T47D (cell line): ENCODE measurements at regions not wholly inside any gene's neighbourhood (a gene's known extent, or its start where the extent isn't known, plus 50 kb on each side); places are given as distances from the start of the nearest gene placed in this dataset.

Experiments used
- DNase-seq, 2 experiments: peaks; one replicate each; pipeline versions ENCODE4 v3.0.0 to v3.0.0-alpha.2; 2011 to 2012; ENCODE audit warnings: low read depth in 1 of 2, low spot score in 1 of 2
- JUND ChIP-seq: IDR thresholded peaks from 2 replicates; pipeline ENCODE4 v1.6.1; 2012; ENCODE audit warnings: low read depth
- in situ Hi-C: cut with HindIII; loops from 2 replicates; pipeline ENCODE4 v1.10.0; 2016; ENCODE audit warnings: low sequenced_read_pairs, low pct_unique_long_range_greater_than_20kb

- TF ChIP-seq JUND = no peak
- no peak for DNase-seq
- in situ Hi-C loops = no loop called here
These were observed 213.9 kb upstream of the PPP2R2D start for GRCh38 chr10:131686781-131687420.

GRCh38 chr10:131688304-131688703, 212.5 kb upstream of the PPP2R2D start:
- no peak for TF ChIP-seq JUND
- in situ Hi-C loops = no loop called here
- no peak for DNase-seq

- DNase-seq = no peak
- in situ Hi-C loops = no loop called here
- no peak for TF ChIP-seq JUND
These were observed 211.8 kb upstream of the PPP2R2D start for GRCh38 chr10:131689016-131689415.

GRCh38 chr10:131689486-131689885, 211.3 kb upstream of the PPP2R2D start:
- no peak for DNase-seq
- TF ChIP-seq JUND = no peak
- in situ Hi-C loops = no loop called here

GRCh38 chr10:131689954-131690757, 210.7 kb upstream of the PPP2R2D start:
- DNase-seq = no peak
- no peak for TF ChIP-seq JUND
- in situ Hi-C loops = no loop called here

GRCh38 chr10:131690805-131691239, 210.0 kb upstream of the PPP2R2D start:
- DNase-seq = no peak
- in situ Hi-C loops = no loop called here
- TF ChIP-seq JUND = no peak

- TF ChIP-seq JUND = no peak
- in situ Hi-C loops = no loop called here
- no peak for DNase-seq
These were observed 209.2 kb upstream of the PPP2R2D start for GRCh38 chr10:131691481-131692090.

- no peak for TF ChIP-seq JUND
- in situ Hi-C loops = no loop called here
- peak in 1 of 2 experiments; percentile 35 for DNase-seq
These were observed 208.6 kb upstream of the PPP2R2D start for GRCh38 chr10:131692176-131692575.

- no peak for TF ChIP-seq JUND
- DNase-seq = no peak
- in situ Hi-C loops = no loop called here
These were observed 208.0 kb upstream of the PPP2R2D start for GRCh38 chr10:131692686-131693334.

- no peak for TF ChIP-seq JUND
- DNase-seq = no peak
- in situ Hi-C loops = no loop called here
These were observed 207.0 kb upstream of the PPP2R2D start for GRCh38 chr10:131693766-131694165.

GRCh38 chr10:131694168-131694780, 206.5 kb upstream of the PPP2R2D start:
- TF ChIP-seq JUND = no peak
- in situ Hi-C loops = no loop called here

GRCh38 chr10:131694781-131695495, 205.9 kb upstream of the PPP2R2D start:
- no peak for DNase-seq
- no peak for TF ChIP-seq JUND
- in situ Hi-C loops = no loop called here

More at GRCh38 chr10:131694168-131694780, 206.5 kb upstream of the PPP2R2D start:
- no peak for DNase-seq
